Panc1 (cell line): ENCODE measurements at regions not wholly inside any gene's neighbourhood (a gene's known extent, or its start where the extent isn't known, plus 50 kb on each side); places are given as distances from the start of the nearest gene placed in this dataset.

Experiments used
- ATAC-seq: fragments of 200-7000 bp; cut with Tn5 transposase; 2 replicates; pipeline ENCODE4 v1.9.1; 2020; ENCODE audit warnings: mild to moderate bottlenecking, moderate library complexity
- BruUV-seq: library from RNA; stranded (reverse); fragments of 400-500 nt; replicated peaks from 2 replicates; lab custom pipeline; 2021; lab: Mats Ljungman, UMichigan
- CTCF ChIA-PET: fragments of 300-600 bp; sonication (Branson Sonifier 250); formaldehyde crosslinking; loops from one replicate; lab custom pipeline; 2022; ENCODE audit warnings: antibody characterized with exemption; lab: Charles Lee
- POLR2A ChIA-PET: fragments of 300-600 bp; sonication (Branson Sonifier 250); formaldehyde crosslinking; loops from one replicate; lab custom pipeline; 2022; ENCODE audit warnings: antibody characterized with exemption; lab: Charles Lee
- DNase-seq: peaks from one replicate; pipeline ENCODE4 v3.0.0-alpha.2; 2010; ENCODE audit warnings: low read depth, low spot score
- H3K27ac ChIP-seq: 2 replicates; pipeline ENCODE4 v1.5.1; 2011; ENCODE audit warnings: mild to moderate bottlenecking, low read length, inconsistent platforms
- H3K27me3 ChIP-seq: fragments of 200-500 bp; sonication (Bioruptor generic); 2 replicates; pipeline ENCODE4 v1.6.0; 2014; ENCODE audit warnings: low read length, inconsistent platforms; ENCODE audit not compliant: control insufficient read depth, insufficient read depth
- H3K36me3 ChIP-seq: fragments of 200-500 bp; sonication (Bioruptor generic); 2 replicates; pipeline ENCODE4 v1.5.1; 2014; ENCODE audit warnings: inconsistent platforms, mild to moderate bottlenecking, low read length, moderate library complexity; ENCODE audit not compliant: control insufficient read depth, insufficient read depth
- H3K4me1 ChIP-seq: 2 replicates; pipeline ENCODE4 v1.5.1; 2011; ENCODE audit warnings: inconsistent platforms, mild to moderate bottlenecking, low read length, moderate library complexity; ENCODE audit not compliant: control insufficient read depth, insufficient read depth
- H3K4me3 ChIP-seq, 2 experiments: 2 replicates each; pipeline ENCODE4 v1.5.1; 2011 to 2012; ENCODE audit warnings: low read depth in 2 of 2, low read length in 2 of 2, mild to moderate bottlenecking in 2 of 2, inconsistent platforms in 1 of 2, moderate library complexity in 1 of 2
- H3K9me3 ChIP-seq: fragments of 200-500 bp; sonication (Bioruptor generic); 2 replicates; pipeline ENCODE4 v1.5.1; 2014; ENCODE audit warnings: low read depth, mild to moderate bottlenecking, inconsistent platforms, low read length, moderate library complexity; ENCODE audit not compliant: control insufficient read depth, insufficient read depth
- POLR2AphosphoS5 ChIP-seq: IDR thresholded peaks from 2 replicates; pipeline ENCODE4 v1.6.1; 2012; ENCODE audit warnings: mild to moderate bottlenecking, low read depth, low read length, moderate library complexity
- REST ChIP-seq, 2 experiments: IDR thresholded peaks; 2 replicates each; pipeline ENCODE4 v1.6.1; 2011 to 2012; ENCODE audit warnings: low read depth in 2 of 2, control low read depth in 1 of 2, low read length in 1 of 2, mild to moderate bottlenecking in 1 of 2, moderate library complexity in 1 of 2; ENCODE audit not compliant: insufficient read depth in 1 of 2
- SIN3A ChIP-seq: IDR thresholded peaks from 2 replicates; pipeline ENCODE4 v1.6.1; 2012; ENCODE audit warnings: low read depth, mild to moderate bottlenecking, low read length, moderate library complexity, borderline replicate concordance; ENCODE audit not compliant: insufficient read depth
- TCF7L2 ChIP-seq: IDR thresholded peaks from 2 replicates; pipeline ENCODE4 v1.6.1; 2011; ENCODE audit warnings: mild to moderate bottlenecking, low read depth, low read length, inconsistent platforms
- in situ Hi-C: cut with HindIII; loops from 2 replicates; pipeline ENCODE4 v1.10.0; 2016; ENCODE audit warnings: low sequenced_read_pairs, low pct_unique_long_range_greater_than_20kb
- intact Hi-C: fragments of 100-400 bp; cut with micrococcal nuclease; formaldehyde crosslinking; loops from one replicate; pipeline ENCODE4 v1.10.0; 2022; ENCODE audit not compliant: unreplicated experiment
- TF ChIP-seq, protein P1 (sequence below): fragments of 450-650 bp; IDR thresholded peaks from 2 replicates; pipeline ENCODE4 v1.5.1; 2017; ENCODE audit warnings: mild to moderate bottlenecking

DNA sequence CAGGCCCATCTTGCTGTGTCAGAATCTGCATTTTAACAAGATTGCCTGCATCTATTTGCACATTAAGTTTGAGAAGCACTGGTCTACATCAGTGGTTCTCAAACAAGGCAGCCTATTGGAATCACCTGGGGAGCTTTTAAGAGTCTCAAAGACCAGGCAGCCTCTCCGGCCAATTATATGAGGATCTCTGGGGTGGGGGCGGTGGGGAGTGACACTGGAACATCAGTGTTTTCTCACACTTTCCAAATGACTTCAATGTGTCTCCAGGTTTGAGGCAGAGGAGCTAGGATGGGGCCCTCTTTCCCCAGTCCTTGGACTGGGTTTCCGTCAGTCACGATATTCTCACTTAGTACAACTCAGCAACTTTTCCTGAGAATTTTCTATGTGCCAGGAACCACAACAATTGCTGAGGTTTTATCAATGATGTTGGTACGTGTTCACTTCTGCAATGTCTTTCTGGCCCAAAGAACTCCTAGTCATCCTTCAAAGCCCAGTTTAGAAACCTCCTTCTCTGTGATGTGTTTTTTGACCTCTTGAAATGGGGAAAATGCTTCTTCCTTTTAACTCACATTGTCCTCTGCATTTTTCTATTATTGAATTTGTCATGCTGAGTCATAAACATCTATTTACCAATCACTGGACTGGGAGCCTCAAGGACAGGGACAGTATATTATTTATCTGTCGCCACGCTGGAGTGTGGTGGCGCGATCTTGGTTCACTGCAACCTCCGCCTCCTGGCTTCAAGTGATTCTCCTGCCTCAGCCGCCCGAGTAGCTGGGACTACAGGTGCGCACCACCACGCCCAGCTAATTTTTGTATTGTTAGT, 130.9 kb downstream of the MYCN start:
- DNase-seq, result no peak
- no peak for ATAC-seq
- intact Hi-C loops (no loop called here), in situ Hi-C loops (no loop called here)
- CTCF ChIA-PET, result no interaction called here
- Histone ChIP-seq H3K4me1 (no peaks in the 10 kb centered on the region), H3K27ac (no peak overlapping the region), H3K36me3 (no peaks in the 10 kb centered on the region), H3K27me3 (no peaks in the 10 kb centered on the region), H3K9me3 (no peaks in the 10 kb centered on the region), H3K4me3 (no peak overlapping the region)
- TF ChIP-seq REST (IDR thresholded peaks at IDR 0.05; ENCODE audit: insufficient read depth in 1 of 2, low read depth in 2 of 2, low read length in 1 of 2) (no peak), POLR2AphosphoS5 (no peak), SIN3A (no peak), TCF7L2 (no peak)
- TF ChIP-seq, protein P1, sequence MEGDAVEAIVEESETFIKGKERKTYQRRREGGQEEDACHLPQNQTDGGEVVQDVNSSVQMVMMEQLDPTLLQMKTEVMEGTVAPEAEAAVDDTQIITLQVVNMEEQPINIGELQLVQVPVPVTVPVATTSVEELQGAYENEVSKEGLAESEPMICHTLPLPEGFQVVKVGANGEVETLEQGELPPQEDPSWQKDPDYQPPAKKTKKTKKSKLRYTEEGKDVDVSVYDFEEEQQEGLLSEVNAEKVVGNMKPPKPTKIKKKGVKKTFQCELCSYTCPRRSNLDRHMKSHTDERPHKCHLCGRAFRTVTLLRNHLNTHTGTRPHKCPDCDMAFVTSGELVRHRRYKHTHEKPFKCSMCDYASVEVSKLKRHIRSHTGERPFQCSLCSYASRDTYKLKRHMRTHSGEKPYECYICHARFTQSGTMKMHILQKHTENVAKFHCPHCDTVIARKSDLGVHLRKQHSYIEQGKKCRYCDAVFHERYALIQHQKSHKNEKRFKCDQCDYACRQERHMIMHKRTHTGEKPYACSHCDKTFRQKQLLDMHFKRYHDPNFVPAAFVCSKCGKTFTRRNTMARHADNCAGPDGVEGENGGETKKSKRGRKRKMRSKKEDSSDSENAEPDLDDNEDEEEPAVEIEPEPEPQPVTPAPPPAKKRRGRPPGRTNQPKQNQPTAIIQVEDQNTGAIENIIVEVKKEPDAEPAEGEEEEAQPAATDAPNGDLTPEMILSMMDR, result no peak
- BruUV-seq, result no TSS peak
- POLR2A ChIA-PET, result no interaction called here

- Histone ChIP-seq H3K36me3 (no peaks in the 10 kb centered on the region), H3K27me3 (no peaks in the 10 kb centered on the region), H3K4me3 (no peak overlapping the region), H3K9me3 (no peaks in the 10 kb centered on the region), H3K27ac (no peak overlapping the region), H3K4me1 (no peaks in the 10 kb centered on the region)
- no peak for TF ChIP-seq POLR2AphosphoS5
- no peak for TF ChIP-seq SIN3A
- TF ChIP-seq REST (IDR thresholded peaks at IDR 0.05; ENCODE audit: insufficient read depth in 1 of 2, low read depth in 2 of 2, low read length in 1 of 2), result no peak
- TF ChIP-seq TCF7L2, result no peak
- TF ChIP-seq, protein P1, result no peak
- in situ Hi-C loops, result no loop called here
- intact Hi-C loops, result no loop called here
- ChIA-PET POLR2A (no interaction called here), CTCF (no interaction called here)
- ATAC-seq (no peak), DNase-seq (no peak)
- BruUV-seq, result no TSS peak
Measured at GRCh38 chr2:16070648-16070971, 130.3 kb downstream of the MYCN start.
